Nephron progenitor cell (in vitro differentiated cells): ENCODE measurements at regions not wholly inside any gene's neighbourhood (a gene's known extent, or its start where the extent isn't known, plus 50 kb on each side); places are given as distances from the start of the nearest gene placed in this dataset.

Experiments used
- DNase-seq: peaks from one replicate; pipeline ENCODE4 v3.0.0; 2021
- H3K27ac Mint-ChIP-seq: 2 replicates; pipeline ENCODE4 v1.8.0; 2021; ENCODE audit warnings: mild to moderate bottlenecking, moderate library complexity, mixed read lengths
- H3K27me3 Mint-ChIP-seq: 2 replicates; pipeline ENCODE4 v1.8.0; 2021; ENCODE audit warnings: mild to moderate bottlenecking, low read depth, mixed read lengths; ENCODE audit not compliant: poor library complexity
- H3K36me3 Mint-ChIP-seq: 2 replicates; pipeline ENCODE4 v1.8.0; 2021; ENCODE audit warnings: low read depth, mixed read lengths
- H3K4me1 Mint-ChIP-seq: 2 replicates; pipeline ENCODE4 v1.8.0; 2021; ENCODE audit warnings: mixed read lengths
- H3K4me3 Mint-ChIP-seq: 2 replicates; pipeline ENCODE4 v1.8.0; 2021; ENCODE audit warnings: mild to moderate bottlenecking, moderate library complexity, mixed read lengths
- H3K9me3 Mint-ChIP-seq: 2 replicates; pipeline ENCODE4 v1.8.0; 2021; ENCODE audit warnings: mild to moderate bottlenecking, moderate library complexity, mixed read lengths
- CTCF ChIP-seq: fragments of 200-600 bp; sonication (generic); IDR thresholded peaks from 2 replicates; pipeline ENCODE4 v1.5.0; 2021; ENCODE audit warnings: antibody characterized with exemption

GRCh38 chr7:106335814-106336213 lies 51.0 kb upstream of the NAMPT start:
- peaks cover 23% of the 10 kb centered on the region for H3K9me3 Mint-ChIP-seq
- no peak overlapping the region for H3K4me3 Mint-ChIP-seq
- no peak for DNase-seq
- TF ChIP-seq CTCF = no peak
- H3K27me3 Mint-ChIP-seq = peaks cover 3% of the 10 kb centered on the region
- no peaks in the 10 kb centered on the region for H3K36me3 Mint-ChIP-seq
- no peaks in the 10 kb centered on the region for H3K4me1 Mint-ChIP-seq
- H3K27ac Mint-ChIP-seq = no peak overlapping the region
